ENCODE measurements at regions not wholly inside any gene's neighbourhood (a gene's known extent, or its start where the extent isn't known, plus 50 kb on each side); places are given as distances from the start of the nearest gene placed in this dataset.

- Histone ChIP-seq H3K9me3 (ENCODE audit: insufficient read depth, low read depth, low read length) (no peaks in the 10 kb centered on the region), H2AFZ (ENCODE audit: low read length) (no peak overlapping the region), H3F3A (ENCODE audit: low read depth) (no peaks in the 10 kb centered on the region), H3K9me2 (replicated peaks; ENCODE audit: low read depth, low read length) (no peaks in the 10 kb centered on the region), H3K9ac (ENCODE audit: low read depth, low read length, poor library complexity, severe bottlenecking) (no peak overlapping the region), H3K36me3 (ENCODE audit: insufficient read depth, low read length) (no peaks in the 10 kb centered on the region), H3K4me3 (ENCODE audit: low read length, poor library complexity, severe bottlenecking) (no peak overlapping the region), H3K4me1 (ENCODE audit: insufficient read depth, low read length, poor library complexity, severe bottlenecking) (no peaks in the 10 kb centered on the region), H3K27me3 (ENCODE audit: insufficient read depth, low read length, poor library complexity, severe bottlenecking) (no peaks in the 10 kb centered on the region), H4K20me1 (ENCODE audit: insufficient read depth, low read length, poor library complexity, severe bottlenecking) (no peaks in the 10 kb centered on the region), H3K4me2 (ENCODE audit: low read depth, low read length, poor library complexity, severe bottlenecking) (no peak overlapping the region), H3K79me2 (ENCODE audit: insufficient read depth, low read length) (no peaks in the 10 kb centered on the region)
- no peak for TF ChIP-seq EZH2phosphoT487 (IDR thresholded peaks at IDR 0.05; ENCODE audit: borderline replicate concordance)
- TF ChIP-seq, protein P1, sequence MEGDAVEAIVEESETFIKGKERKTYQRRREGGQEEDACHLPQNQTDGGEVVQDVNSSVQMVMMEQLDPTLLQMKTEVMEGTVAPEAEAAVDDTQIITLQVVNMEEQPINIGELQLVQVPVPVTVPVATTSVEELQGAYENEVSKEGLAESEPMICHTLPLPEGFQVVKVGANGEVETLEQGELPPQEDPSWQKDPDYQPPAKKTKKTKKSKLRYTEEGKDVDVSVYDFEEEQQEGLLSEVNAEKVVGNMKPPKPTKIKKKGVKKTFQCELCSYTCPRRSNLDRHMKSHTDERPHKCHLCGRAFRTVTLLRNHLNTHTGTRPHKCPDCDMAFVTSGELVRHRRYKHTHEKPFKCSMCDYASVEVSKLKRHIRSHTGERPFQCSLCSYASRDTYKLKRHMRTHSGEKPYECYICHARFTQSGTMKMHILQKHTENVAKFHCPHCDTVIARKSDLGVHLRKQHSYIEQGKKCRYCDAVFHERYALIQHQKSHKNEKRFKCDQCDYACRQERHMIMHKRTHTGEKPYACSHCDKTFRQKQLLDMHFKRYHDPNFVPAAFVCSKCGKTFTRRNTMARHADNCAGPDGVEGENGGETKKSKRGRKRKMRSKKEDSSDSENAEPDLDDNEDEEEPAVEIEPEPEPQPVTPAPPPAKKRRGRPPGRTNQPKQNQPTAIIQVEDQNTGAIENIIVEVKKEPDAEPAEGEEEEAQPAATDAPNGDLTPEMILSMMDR (conservative IDR thresholded peaks at IDR 0.05; ENCODE audit: low read length): no peak
Observed at GRCh38 chr16:85294810-85295508, 182.7 kb upstream of the CIBAR2 start.

DNA sequence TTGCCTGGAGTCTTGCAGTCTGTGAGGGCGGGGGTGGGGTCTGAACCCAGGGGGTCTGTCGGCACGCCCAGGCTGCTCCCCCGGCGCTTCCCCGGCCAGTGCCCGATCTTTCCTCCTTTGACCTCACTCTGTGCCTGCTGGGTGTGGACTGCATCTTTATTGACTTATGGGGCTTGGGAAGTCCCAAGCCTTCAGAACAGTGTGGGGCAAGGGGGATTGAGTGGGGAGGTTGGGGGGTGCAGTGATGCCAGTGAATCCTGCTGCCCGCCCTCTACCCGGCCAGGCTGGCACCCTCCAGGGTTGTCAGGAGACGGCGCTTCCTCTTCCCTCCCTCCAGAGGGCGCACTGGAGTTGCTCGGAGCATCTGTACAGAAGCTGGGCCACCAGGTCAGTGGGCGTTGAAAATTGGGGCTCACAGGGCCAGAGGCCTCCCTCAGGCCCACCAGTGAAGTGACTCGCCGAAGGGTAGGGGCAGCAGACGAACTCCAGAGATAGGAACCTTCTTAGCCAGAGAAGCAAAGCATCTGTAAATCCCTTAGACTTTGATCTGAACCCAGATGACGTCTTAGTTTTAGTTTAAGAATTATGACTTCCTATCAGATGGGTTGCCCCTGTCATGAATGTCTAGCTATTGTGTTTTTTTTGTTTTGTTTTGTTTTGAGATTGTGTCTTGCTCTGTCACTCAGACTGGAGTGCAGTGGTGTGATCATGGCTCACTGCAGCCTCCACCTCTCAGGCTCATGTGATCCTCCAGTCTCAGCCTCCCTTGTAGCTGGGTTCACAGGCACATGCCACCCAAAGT lies 184.8 kb upstream of the CIBAR2 start:
- no peak overlapping the region for H3K9ac ChIP-seq (ENCODE audit: low read depth, low read length, poor library complexity, severe bottlenecking)
- no peaks in the 10 kb centered on the region for H3K27me3 ChIP-seq (ENCODE audit: insufficient read depth, low read length, poor library complexity, severe bottlenecking)
- TF ChIP-seq, protein P1 (conservative IDR thresholded peaks at IDR 0.05; ENCODE audit: low read length): peak; percentile 82
- no peak for TF ChIP-seq EZH2phosphoT487 (IDR thresholded peaks at IDR 0.05; ENCODE audit: borderline replicate concordance)
- no peaks in the 10 kb centered on the region for H4K20me1 ChIP-seq (ENCODE audit: insufficient read depth, low read length, poor library complexity, severe bottlenecking)
- H3F3A ChIP-seq (ENCODE audit: low read depth): no peaks in the 10 kb centered on the region
- H3K9me2 ChIP-seq (replicated peaks; ENCODE audit: low read depth, low read length): no peaks in the 10 kb centered on the region
- no peak overlapping the region for H3K4me3 ChIP-seq (ENCODE audit: low read length, poor library complexity, severe bottlenecking)
- no peak overlapping the region for H3K4me2 ChIP-seq (ENCODE audit: low read depth, low read length, poor library complexity, severe bottlenecking)
- no peaks in the 10 kb centered on the region for H3K4me1 ChIP-seq (ENCODE audit: insufficient read depth, low read length, poor library complexity, severe bottlenecking)
- no peaks in the 10 kb centered on the region for H3K9me3 ChIP-seq (ENCODE audit: insufficient read depth, low read depth, low read length)
- H3K79me2 ChIP-seq (ENCODE audit: insufficient read depth, low read length): no peaks in the 10 kb centered on the region
- H2AFZ ChIP-seq (ENCODE audit: low read length): no peak overlapping the region
- no peaks in the 10 kb centered on the region for H3K36me3 ChIP-seq (ENCODE audit: insufficient read depth, low read length)

DNA sequence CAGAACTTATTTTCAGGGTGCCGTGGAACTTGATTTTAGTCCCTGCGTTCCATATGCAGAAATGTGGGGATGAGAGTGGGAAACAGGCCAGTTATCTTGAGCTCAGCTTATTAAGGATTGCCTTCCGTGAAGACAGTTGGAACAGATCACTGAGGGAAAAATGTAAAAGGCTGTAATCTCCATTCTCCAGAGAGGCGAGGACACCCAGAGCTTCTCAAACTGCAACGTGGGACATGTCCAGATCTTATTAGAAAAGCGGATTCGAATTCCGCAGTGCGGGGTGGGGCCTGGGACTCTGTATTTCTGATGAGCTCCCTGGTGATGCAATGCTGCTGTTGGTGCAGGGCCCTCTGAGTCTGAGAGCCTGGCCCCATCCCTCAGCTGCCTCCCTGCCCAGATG lies 185.6 kb upstream of the CIBAR2 start:
- no peaks in the 10 kb centered on the region for H4K20me1 ChIP-seq (ENCODE audit: insufficient read depth, low read length, poor library complexity, severe bottlenecking)
- no peaks in the 10 kb centered on the region for H3K79me2 ChIP-seq (ENCODE audit: insufficient read depth, low read length)
- H3K27me3 ChIP-seq (ENCODE audit: insufficient read depth, low read length, poor library complexity, severe bottlenecking): no peaks in the 10 kb centered on the region
- H3K9ac ChIP-seq (ENCODE audit: low read depth, low read length, poor library complexity, severe bottlenecking): no peak overlapping the region
- H2AFZ ChIP-seq (ENCODE audit: low read length): no peak overlapping the region
- no peaks in the 10 kb centered on the region for H3K9me2 ChIP-seq (replicated peaks; ENCODE audit: low read depth, low read length)
- no peak overlapping the region for H3K4me3 ChIP-seq (ENCODE audit: low read length, poor library complexity, severe bottlenecking)
- H3F3A ChIP-seq (ENCODE audit: low read depth): no peaks in the 10 kb centered on the region
- H3K4me2 ChIP-seq (ENCODE audit: low read depth, low read length, poor library complexity, severe bottlenecking): no peak overlapping the region
- H3K9me3 ChIP-seq (ENCODE audit: insufficient read depth, low read depth, low read length): no peaks in the 10 kb centered on the region
- no peaks in the 10 kb centered on the region for H3K4me1 ChIP-seq (ENCODE audit: insufficient read depth, low read length, poor library complexity, severe bottlenecking)
- TF ChIP-seq, protein P1 (conservative IDR thresholded peaks at IDR 0.05; ENCODE audit: low read length): no peak
- no peak for TF ChIP-seq EZH2phosphoT487 (IDR thresholded peaks at IDR 0.05; ENCODE audit: borderline replicate concordance)
- H3K36me3 ChIP-seq (ENCODE audit: insufficient read depth, low read length): no peaks in the 10 kb centered on the region

All from Loucy (cell line).